HG03095 (cell line): ENCODE measurements at regions not wholly inside any gene's neighbourhood (a gene's known extent, or its start where the extent isn't known, plus 50 kb on each side); places are given as distances from the start of the nearest gene placed in this dataset.

Source experiments
- ATAC-seq: cut with Tn5 transposase; IDR thresholded peaks from one replicate; pipeline ENCODE4 v1.9.1; 2021; ENCODE audit warnings: moderate library complexity; ENCODE audit not compliant: unreplicated experiment

DNA sequence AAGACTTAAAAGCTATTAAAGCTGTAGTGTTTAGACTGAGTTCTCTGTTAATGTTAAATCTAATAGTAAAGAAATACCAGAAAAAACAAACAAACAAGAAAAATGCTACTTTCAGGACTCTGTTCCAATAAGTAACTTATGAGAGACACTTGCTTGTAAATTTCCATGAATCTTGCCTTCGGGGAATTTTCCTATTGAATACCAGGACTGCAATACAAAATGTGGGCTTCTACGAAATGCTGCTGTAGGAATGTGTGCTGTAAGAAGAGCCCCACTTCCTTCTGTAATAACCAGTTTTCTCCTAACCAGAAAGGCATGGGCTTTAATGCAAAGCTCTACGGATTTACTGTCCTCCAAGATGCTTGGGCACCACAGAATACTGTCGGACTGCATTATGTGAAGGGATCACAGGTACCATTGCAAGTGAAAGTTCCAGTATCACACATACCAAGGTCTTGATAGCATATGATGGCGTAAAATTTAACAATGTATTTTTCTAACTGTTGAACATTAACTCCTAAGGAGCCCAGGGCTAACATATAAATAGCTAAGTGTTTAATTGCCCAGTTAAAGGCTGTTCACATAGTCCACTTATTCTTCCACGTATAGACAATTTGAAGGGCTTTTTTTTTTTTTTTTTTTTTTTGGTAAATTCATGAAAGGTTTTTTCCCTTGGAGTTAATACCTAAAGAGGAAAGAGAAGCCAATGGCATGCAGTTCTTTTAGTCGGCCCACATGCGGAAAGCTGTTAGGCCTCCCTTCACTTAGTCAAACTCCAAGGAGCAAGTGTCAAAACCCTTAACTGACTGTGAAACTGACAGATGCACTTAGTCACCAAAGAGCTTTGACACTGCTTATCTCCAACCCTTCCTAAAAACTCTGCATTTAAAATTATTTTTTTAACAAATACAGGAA, 564.0 kb upstream of the POU3F3 start:
- no peak for ATAC-seq

DNA sequence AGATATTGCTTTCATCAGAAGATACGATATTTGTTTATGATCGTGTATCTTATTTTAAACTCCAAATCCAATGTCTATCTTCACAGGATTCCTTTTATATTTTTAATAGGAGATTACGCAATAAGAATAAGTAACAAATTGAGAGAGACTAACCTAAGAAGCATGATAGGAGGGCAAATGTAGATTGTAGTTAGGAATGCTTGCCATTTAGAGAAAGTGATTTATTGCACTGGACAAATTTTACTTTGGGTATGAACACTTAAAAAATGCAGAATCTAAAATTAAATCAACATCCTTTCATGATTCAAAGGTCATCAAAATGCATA, 563.4 kb upstream of the POU3F3 start:
- no peak for ATAC-seq

DNA sequence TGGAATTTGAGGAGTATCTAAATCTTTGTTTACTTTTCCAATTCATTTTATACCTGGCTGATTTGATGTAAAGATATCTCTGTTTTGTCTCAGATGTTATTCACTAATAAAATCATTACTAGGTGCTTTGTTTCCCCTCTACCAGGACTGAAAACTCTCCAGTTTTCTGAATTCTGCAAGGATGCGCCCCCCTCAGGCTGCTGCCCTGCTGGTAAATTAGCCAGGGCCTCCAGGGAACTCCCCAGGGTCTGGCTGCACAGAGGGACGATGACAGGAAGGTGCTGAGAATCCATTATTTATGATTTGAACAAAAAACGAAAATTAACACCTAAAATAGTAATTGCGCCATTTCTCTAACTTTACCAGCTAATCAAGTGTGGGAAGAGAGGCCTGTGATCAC, 541.2 kb upstream of the POU3F3 start:
- no peak for ATAC-seq

DNA sequence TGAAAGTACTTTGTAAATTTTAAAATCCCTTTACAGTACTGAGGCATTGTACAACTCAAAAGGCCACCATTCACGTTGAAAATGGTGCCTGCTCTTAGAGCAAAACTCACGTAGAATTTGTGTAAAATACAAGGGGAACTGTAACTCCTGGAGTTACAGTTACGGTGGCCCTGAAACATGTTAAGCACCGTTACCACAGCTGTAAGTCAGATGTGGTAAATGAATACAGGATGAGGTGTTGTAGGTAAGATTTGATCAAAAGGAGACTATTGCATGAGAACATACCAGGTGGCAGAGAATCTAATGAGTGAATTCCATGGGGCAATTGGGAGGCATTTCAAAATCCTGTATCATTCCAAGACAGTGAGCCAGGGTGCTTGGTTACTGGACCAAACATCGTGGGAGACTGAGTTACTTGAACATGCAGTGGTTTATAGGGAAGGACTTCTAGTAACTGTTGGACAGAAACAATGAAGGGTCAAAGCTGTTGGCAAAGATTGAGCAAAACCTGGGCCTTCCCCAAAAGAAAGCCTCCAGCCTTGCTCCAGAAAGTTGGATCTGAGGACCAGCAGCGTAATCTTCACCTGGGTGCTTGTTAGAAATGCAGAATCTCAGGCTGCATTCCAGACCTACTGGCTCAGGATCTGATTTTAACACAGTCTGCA, 535.8 kb upstream of the POU3F3 start:
- ATAC-seq, result no peak

DNA sequence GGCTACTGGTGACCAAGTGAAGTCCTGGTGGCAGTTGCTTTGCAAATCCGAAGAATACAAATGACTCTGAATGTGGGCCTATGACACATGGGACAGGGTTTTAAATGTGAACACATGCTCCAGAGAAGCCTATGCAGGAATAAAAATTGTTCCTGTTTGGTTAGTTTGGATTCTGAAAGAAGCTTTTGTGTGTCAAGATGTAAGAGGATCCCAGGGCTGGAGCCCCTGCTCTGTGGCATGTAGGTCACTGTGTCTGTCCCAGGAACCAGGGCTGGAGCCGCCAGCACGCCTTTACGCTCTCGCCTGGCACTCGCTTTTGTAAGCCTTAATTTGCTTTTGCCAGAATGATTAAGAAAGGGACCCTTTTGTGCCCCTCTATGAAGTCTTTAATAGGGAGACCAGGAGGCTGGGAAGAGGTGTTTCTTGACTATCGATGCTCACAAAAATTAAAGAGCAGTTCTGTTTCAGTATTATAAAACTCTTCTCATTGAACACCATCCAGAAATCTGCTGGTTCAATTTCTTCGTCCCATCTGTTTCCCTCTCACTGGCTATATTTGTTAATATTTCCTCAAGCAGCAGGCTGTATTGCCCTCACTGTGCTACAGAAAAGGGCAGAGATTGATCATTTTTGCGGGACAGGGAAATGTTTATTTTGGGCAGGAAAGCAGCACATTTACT, 532.7 kb upstream of the POU3F3 start:
- ATAC-seq, result no peak

- no peak for ATAC-seq
Observed at GRCh38 chr2:104321796-104322349, 532.0 kb upstream of the POU3F3 start.

DNA sequence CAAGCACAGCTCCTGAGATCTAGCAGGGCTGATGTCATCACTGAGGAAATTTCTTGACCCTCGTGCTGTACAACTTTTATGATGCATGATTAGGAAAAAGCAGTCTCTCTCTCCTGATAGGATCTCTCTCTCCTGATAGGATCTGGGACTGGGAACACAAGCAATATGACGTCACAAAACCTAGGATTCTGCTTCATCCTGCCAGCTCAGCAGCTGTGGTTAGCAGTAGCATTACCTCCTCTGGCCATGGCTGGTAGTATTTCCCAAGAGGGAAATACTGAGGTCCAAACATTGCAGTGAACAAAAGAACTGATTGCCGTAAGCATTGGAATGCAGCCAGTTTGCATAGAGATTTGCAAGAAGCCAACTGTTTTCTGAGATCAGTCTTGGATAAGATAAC, 521.2 kb upstream of the POU3F3 start:
- ATAC-seq, result no peak

DNA sequence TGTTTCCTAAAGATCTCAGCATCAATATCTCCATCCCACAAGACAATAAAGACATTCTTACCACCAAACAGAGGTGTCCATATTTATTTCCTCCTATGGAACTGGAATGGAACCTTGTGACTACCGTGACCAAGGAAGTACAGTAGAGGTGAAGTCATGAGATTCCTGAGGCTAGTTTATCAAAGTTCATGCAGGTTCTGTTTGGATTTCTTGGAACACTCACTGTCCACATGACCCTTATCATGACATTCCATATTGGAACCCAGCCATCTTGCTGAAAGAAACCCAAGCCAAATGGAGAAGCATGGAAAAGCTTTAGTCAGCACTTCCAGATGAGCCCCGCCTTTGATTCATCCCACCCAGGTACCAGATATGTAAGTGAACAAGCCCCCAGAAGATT, 516.0 kb upstream of the POU3F3 start:
- ATAC-seq, result no peak

- ATAC-seq, result no peak
Observed at GRCh38 chr2:104340162-104340561, 513.8 kb upstream of the POU3F3 start.

DNA sequence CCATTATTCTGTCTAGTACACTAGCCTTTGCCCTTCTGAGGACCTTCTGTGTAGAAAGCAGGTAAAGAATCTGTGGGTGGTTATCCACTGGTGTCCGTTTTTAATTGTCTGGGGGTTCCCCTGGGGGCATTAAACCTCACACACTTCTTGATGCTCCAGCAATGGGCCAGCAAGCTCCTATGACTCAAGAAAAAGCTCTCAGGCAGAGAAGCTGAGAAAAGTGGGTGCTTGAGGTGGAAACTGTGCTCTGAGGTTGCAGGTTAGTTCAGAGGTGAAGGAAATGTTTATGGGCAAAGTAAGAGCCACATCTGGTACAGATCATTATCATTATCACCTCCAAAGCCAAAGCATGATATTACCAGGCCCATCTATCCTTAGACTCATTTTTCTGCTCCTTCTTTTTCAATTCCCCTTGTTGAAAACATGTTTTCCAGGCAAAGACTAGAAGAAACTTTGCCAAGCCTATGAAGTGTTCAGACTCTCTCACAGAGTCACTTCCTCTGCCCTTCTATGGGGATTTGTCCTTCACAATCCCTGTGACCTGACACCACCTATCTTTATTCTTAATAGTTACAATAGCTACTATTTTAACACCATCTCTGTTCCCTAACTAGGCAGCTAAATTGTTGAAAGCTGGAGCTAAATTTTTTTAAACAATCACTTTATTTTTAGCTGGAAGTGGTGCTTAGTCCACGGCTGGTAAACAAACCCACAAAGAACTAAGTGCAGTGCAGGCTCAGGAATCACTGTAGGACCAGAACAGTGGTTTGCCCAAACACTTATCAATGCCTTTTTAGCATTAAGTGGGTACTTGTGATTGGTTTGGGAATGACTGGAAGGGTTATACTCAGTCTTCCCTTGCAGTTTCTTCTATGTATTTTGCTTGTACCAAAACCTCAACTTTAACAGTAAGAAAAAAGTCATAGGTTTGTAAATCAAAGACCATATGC, 512.8 kb upstream of the POU3F3 start:
- ATAC-seq, result no peak

DNA sequence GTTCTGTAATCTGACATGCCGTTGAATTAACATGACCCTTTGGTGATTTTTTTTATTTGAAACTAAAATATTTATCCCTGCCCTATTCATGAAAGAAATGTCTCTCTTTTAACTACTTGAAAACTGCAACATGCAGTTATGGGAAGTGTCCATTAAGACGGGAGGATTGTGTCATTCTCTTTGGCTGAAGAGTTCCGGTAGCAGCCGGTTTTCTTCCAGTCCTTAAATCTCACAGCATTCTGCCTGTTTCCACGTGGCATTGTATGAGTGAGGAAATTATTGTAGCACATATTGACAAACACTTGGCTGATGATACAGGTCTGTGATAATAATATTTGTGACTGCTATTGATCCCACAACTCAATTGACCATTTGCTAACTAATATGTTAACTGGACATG, 509.6 kb upstream of the POU3F3 start:
- ATAC-seq, result no peak

- ATAC-seq, result no peak
Observed at GRCh38 chr2:104344985-104345384, 508.9 kb upstream of the POU3F3 start.

DNA sequence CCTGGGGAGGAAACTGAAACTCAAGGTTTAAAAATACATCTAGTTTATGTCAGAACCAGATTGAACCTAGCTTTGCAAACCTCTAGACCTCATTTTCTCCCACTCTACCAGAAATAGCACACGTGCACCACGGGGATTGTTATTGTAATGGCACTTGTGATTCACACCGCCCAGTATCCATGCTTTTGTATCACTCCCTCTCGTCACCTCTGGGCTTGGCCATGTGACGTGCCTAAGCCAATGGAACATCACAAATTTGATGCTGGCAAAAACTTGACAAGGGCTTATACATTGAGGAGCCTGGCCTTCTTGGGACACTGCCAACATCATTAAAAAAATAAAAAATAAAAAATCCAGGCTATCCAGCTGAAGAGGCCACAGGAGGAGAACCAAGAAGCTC, 495.8 kb upstream of the POU3F3 start:
- ATAC-seq, result no peak

DNA sequence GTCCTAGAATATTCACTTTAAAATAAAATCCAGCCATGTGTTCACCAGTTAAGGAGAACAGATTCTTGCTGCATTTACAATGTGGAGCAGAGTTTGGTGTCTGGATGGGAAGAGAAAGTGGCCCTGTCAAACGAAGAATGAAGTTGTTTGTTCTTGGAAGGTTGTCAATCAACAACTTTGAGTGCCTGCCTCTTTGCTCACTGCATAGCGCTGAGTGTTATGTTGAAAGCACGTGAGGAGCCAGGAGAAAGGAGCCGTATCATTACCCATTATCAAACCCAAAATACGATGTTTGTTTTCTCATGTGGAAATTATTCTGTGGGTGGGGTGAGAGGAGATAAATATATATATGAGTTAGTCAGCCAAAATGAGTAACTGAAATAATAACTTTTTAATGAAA, 492.5 kb upstream of the POU3F3 start:
- no peak for ATAC-seq

GRCh38 chr2:104368089-104368488, 485.8 kb upstream of the POU3F3 start:
- no peak for ATAC-seq

DNA sequence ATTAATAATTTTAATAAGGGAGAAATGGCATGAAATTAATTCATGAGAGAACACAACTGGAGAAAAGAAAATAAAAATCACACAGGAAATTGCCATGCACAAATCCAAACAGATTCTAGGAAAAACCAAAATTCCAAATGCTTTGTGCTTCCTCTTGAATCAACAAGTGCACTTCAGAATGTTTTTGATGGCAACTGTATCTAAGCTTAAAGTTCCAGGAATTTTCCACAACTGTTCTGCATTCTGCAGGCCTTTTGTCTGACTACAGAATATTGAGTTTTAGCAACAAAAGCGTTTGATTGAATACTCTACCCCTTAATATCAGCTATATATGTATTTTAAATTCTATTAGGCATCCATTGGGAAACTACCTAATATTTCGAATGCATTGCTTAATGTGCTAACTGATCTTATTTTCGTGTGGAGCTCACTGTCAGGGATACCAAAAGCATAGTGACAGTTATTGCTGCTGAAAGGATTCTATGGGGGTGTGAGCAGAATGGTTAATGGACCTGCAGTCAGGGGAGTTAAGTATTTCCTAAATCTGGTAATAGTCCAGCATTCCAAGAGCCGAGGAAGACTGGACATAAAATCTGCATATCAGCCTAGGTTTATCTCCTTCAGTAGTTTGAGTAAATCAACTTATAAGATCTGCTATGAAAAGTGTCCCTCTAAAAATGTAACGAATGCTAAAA, 482.7 kb upstream of the POU3F3 start:
- ATAC-seq, result no peak

DNA sequence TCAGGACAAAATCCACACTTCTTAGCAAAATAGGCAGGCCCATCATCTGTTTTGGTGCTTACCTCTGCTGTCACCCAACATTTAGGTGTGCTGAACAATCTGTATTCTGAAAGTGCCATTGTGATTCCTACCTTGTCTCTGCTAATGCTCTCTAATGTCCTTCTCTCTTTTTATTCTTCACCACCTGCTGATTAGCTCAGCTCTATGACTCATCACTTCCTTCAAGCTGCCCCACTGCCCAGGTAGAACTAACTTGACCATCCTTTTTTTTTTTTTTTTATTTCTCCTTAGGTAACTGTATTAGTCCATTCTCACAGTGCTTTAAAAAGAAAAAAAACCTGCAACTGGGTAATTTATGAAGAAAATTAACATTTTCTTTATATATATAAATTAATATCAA, 478.7 kb upstream of the POU3F3 start:
- ATAC-seq, result no peak

DNA sequence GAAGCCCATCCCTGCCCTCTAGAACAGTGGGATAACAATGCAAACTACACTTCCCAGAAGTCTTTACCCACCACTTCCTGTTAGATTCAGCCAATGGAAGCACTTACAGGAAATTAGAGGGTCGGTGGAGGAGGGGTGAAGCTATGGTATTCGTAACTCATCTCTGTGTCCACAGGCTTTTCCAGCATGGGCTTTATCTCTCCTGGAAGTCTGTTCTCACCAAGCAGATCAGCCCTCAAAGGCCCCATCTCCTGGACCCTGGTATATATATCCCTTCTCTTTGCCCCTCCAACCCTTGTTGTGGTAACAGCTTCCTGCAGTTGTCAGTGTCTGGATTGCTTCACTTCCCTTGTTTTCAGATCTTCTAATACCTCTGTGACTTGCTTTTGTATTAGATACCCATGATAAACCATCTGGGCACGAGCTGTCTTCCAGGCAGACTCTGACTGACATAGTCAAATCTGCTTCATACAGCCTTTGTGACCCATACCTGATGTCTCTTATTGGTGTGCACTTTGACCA, 475.0 kb upstream of the POU3F3 start:
- ATAC-seq, result peak; percentile 69

DNA sequence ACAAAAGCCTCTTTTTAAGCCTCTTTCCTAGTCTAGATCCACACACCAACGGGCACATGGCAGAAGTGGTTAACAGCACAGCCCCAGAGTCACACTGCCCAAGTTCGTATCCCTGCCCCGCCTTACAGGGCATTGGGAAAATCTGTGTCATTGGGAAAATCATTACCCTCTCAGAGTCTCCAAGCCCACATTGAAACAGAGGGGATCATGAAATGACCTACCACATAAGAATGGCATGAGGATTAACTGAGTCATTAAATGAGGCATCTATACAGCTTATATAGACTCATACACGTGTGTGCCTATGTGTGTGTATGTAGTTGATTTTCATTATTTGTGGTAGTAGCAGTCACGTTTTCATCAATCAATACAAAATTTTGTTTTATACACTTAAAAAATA, 469.0 kb upstream of the POU3F3 start:
- ATAC-seq, result no peak

DNA sequence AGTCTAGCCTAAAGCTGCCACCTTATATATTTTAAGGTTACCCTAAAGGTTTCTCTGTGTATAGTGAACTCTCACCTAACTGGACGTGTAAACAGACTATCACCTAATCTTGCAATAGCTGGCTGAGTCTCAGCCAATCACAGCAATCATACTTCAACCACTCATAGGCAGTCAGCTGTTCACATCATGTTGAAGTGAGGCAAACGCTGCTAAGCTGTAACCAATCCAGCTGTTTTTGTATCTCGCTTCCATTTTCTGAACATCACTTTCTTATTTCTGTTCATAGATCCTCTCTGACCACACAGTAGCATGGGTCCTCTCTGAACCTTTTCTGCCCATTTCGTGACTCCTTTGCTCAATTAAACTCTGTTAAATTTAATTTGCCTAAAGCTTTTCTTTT, 468.2 kb upstream of the POU3F3 start:
- ATAC-seq, result no peak
